NCI-H69 (cell line): ENCODE measurements at regions not wholly inside any gene's neighbourhood (a gene's known extent, or its start where the extent isn't known, plus 50 kb on each side); places are given as distances from the start of the nearest gene placed in this dataset.
"Not testable (repeated sequence)": the region's sequence is repeated elsewhere in the genome, so short reads cannot be mapped to it uniquely, and the experiment has no call there.

ENCODE experiments used
- DNase-seq: peaks from one replicate; lab custom pipeline; 2025; lab: John Stamatoyannopoulos, UW

DNA sequence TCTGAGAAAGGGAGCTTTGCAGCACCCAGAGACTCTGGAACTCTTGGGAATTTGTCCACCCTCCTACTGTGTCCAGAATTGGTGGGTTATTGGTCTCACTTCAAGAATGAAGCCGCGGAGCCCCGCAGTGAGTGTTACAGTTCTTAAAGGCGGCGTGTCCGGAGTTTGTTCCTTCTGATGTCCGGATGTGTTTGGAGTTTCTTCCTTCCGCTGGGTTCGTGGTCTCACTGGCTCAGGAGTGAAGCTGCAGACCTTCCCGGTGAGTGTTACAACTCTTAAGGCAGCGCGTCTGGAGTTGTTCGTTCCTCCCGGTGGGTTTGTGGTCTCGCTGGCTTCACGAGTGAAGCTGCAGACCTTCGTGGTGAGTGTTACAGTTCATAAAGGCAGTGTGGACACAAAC is 824.7 kb downstream of the LRRTM4 start:
- not testable (repeated sequence) for DNase-seq

DNA sequence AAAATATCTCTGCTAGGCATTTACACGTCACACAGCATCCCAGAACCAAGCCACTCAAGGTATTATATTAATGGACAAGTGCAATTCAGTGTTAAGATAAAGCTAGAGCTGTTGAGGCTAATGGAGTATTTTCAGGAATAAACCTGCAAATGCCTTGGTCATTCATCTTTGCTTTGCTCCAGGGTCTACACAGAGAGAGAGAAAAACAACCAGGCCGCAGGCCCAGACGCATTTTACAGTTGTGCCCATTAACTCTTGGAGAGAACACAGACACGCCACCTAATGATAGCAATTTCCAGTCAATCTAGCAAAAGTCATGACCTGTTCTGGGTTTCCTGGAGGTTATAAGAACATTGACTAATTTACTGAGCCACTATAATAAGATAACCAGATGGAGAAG is 829.3 kb downstream of the LRRTM4 start:
- peak; percentile 86 for DNase-seq

- DNase-seq = no peak
Observed at GRCh38 chr2:76688732-76689131, 833.4 kb downstream of the LRRTM4 start.

GRCh38 chr2:76687923-76688322 is 834.3 kb downstream of the LRRTM4 start:
- DNase-seq = no peak

GRCh38 chr2:76684756-76685155 is 837.4 kb downstream of the LRRTM4 start:
- DNase-seq = peak; percentile 71

- no peak for DNase-seq
Observed at GRCh38 chr2:76679025-76679396, 843.2 kb downstream of the LRRTM4 start.

DNA sequence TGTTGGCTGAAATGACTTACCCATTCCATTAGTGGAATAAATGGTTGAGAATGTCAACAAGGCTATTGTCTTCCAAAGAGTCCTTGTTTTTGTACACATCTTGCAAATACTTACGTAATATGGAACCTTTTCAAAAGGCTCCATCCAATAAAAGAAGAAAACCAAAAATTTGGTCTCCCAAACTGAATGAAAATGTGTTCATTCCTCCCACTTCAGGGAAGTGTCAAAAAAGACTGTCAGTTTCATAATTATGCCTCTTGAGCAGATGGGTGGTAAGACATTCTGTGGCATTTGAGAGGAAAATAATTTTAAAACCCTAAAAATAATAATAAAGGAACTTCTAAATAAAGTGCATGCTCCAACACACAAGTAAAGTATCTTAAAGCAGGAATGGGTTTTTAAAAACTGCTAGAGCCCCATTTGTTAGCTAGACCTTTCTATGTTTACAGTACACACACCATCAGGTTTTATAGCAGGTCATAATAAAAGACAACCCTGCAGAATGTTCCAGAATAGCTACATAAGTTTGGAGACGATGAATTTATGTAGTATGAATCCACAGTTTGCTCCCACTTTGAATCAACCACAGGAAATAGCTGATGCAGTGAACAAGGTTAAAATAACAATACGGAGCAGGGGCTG is 843.7 kb downstream of the LRRTM4 start:
- no peak for DNase-seq

GRCh38 chr2:76675212-76675611 is 847.0 kb downstream of the LRRTM4 start:
- no peak for DNase-seq

- DNase-seq = no peak
Observed at GRCh38 chr2:76672798-76673197, 849.4 kb downstream of the LRRTM4 start.

GRCh38 chr2:76669966-76670465 is 852.2 kb downstream of the LRRTM4 start:
- no peak for DNase-seq

GRCh38 chr2:76668279-76668678 is 853.9 kb downstream of the LRRTM4 start:
- no peak for DNase-seq

DNA sequence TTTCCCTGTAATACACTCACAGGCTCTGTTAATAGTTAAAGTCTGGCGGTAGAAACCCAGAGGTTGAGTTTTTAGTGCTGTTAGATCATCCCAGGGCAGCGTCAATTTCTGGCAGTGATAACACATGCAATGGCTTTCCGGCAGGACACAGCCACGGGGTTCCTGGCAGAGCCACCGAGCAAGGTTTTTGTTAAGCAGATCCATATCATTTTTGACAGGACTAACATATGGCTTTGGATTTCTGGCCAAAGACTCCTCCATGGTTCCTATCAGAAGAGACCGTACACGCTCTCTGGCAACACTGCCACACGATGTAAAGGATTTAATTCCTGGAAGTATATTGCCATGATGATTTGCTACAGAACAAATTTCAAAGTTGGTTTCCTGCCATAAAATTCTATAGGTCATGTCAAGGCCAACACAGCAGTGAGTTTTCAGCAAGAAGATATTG is 854.3 kb downstream of the LRRTM4 start:
- DNase-seq = no peak

- no peak for DNase-seq
Observed at GRCh38 chr2:76642129-76642528, 880.0 kb downstream of the LRRTM4 start.

- DNase-seq = no peak
Observed at GRCh38 chr2:76641506-76641905, 880.7 kb downstream of the LRRTM4 start.

GRCh38 chr2:76640905-76641304 is 881.3 kb downstream of the LRRTM4 start:
- DNase-seq = peak; percentile 37

DNA sequence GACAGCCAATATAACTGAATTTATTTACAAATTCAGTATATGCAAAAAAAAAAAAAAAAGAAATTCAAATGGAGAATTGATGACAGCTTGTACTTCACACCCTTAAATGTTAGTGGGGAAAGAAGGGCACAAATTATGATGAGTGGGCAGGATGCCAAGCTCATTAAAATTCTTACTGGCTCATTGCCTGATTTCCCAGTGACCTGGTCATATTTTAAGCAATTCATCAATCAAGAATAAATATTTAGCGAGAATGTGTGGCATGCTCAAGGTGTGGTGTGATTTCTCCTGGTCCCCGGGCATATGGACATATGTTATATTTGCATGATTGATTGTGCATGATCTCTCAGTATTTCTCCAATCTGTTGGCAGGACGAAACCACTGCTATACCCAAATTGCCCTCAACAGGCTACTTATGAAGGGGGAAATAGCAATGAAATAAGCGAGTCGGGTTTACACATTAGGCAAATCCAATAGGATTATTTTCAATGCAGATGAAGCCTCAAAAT is 883.0 kb downstream of the LRRTM4 start:
- peak; percentile 87 for DNase-seq

GRCh38 chr2:76633276-76633921 is 888.8 kb downstream of the LRRTM4 start:
- no peak for DNase-seq

- DNase-seq = no peak
Observed at GRCh38 chr2:76625101-76625500, 897.1 kb downstream of the LRRTM4 start.

DNA sequence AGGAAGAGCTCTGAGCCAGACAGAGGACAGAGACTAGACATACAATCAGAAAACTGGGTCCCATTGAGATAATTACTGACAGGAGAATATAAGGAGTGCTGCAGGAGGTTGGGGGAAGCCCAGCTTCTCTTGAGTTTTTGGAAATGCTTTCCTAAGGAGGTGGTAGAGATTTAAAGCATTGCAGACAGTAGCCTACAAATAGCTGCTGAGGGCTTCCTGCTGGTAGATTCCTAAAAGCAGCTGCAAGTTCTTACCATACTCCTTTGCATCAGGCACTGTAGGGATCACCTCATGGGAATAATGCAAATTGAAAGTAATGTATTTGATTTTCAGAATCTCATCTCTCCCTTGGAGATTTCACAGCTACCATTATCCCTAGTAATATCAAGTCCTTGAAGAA is 902.6 kb upstream of the GCFC2 start:
- no peak for DNase-seq

DNA sequence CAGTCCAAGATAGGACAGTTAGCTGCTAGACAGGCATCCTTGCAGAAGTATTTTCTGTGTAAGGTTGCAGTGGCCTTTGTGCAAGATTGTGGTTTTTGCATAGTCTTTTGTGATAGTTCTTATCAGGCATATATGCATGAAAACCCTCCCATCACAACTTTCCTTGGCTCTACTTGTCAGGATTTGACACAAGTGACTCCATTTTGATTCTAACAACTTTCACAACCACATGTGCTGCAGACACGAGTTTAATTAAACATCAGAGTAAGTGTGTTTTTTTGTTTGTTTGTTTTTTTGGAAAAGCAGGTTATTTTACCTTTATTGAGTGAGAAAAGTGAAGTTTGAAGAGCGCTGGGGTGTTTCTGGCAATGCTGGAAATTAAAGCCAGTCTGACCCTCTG is 902.0 kb upstream of the GCFC2 start:
- no peak for DNase-seq

DNA sequence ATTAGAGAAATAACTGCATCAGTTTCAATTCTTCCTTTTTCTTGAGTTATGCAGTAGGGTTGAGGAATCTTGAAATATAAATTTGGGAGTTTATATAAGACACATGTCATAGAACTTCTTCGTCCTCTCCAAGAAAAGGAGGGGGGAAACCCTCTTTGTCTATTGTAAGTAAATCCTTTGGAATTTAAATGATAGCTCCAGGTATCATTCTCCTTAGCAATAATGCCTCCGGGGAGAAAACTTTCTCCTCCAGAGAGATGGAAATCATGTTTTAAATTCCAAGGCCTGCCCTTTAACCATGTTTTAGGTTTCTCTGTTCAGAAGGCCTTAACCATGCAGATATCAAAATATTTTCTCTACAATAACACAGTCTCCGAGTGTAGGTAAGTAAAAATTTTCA is 899.7 kb upstream of the GCFC2 start:
- no peak for DNase-seq

GRCh38 chr2:76599732-76600368 is 889.1 kb upstream of the GCFC2 start:
- peak; percentile 89 for DNase-seq

DNA sequence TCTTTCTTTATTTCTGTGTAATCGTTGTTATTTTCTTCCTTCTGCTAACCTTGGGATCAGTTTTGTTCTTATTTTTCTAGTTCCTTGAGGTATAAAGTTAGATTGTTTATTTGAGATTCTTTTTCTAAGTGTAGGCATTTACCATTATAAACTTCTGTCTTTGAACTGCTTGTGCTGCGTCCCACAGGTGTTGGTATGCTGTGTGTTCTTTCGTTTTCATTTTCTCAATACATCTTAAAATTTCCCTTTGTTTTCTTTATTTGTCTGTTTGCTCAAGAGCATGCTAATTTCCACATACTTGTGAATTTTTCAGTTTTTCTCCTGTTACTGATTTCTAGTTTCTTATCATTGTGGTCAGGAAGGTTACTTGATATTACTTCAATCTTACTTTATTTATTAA is 873.8 kb upstream of the GCFC2 start:
- DNase-seq = no peak
